ENCODE measurements at regions not wholly inside any gene's neighbourhood (a gene's known extent, or its start where the extent isn't known, plus 50 kb on each side); places are given as distances from the start of the nearest gene placed in this dataset.

DNA sequence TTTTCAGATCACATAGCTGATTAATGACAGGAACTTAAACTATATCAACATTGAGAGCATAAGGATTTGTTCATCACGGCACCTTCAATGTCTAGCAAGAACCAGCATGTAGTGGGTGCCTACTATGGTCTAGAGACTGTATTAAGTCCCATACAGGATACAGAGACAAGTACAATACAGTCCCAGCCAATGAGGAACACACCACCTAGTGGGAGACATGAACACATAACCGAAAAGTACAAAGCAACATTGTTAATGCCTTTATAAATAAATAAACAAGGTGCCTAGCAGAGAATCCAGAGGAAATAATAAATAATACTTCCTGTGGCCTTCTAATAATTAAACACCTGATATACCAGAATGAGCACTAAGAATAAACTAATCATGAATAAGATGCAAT lies 87.7 kb upstream of the OPCML start:
- Histone ChIP-seq H3K27me3 (peaks cover 0 to 6% (median 0%) of the 10 kb centered on the region in 4 donors), H3K4me1 (no peaks in the 10 kb centered on the region), H3K27ac (replicated peaks in 1 of 4) (no peak overlapping the region), H3K4me3 (no peak overlapping the region), H3K9me3 (peaks cover 0 to 16% (median 9%) of the 10 kb centered on the region in 4 donors), H3K36me3 (no peaks in the 10 kb centered on the region)
- DNase-seq (ENCODE audit: extremely low spot score), result peak; percentile 39
- intact Hi-C loops (cut with DNase I), result no loop called here
- 54% methylated on average over 2 of the region's 2 CpGs for WGBS
- TF ChIP-seq EP300 (IDR thresholded peaks at IDR 0.05) (no peak), POLR2AphosphoS5 (IDR thresholded peaks at IDR 0.05) (no peak)

DNA sequence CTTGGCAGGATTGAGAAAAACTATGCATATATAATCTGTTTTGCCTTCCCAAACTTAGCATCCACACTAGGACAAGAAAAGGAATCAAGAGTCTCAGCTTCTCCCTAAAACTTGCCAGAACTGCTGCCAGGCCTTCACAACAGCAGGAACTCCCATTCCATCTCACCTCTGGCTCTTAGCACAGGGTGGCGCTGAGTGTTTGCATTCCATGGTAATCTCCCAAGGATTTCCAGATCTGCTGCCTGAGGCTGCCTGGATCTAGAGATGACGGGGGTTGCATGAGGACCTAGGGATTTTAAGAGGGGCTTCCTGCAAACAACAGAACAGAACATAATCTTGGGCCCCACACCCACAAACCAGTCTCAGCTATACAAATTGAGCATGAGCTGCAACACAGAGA lies 87.1 kb upstream of the OPCML start:
- intact Hi-C loops (cut with DNase I), result no loop called here
- Histone ChIP-seq H3K27me3 (peaks cover 0 to 6% (median 0%) of the 10 kb centered on the region in 4 donors), H3K9me3 (peaks cover 0 to 21% (median 10%) of the 10 kb centered on the region in 4 donors), H3K36me3 (no peaks in the 10 kb centered on the region), H3K4me1 (no peaks in the 10 kb centered on the region), H3K27ac (replicated peaks in 1 of 4) (no peak overlapping the region), H3K4me3 (no peak overlapping the region)
- WGBS, result 35% methylated on average over 2 of the region's 2 CpGs
- TF ChIP-seq, protein P1, sequence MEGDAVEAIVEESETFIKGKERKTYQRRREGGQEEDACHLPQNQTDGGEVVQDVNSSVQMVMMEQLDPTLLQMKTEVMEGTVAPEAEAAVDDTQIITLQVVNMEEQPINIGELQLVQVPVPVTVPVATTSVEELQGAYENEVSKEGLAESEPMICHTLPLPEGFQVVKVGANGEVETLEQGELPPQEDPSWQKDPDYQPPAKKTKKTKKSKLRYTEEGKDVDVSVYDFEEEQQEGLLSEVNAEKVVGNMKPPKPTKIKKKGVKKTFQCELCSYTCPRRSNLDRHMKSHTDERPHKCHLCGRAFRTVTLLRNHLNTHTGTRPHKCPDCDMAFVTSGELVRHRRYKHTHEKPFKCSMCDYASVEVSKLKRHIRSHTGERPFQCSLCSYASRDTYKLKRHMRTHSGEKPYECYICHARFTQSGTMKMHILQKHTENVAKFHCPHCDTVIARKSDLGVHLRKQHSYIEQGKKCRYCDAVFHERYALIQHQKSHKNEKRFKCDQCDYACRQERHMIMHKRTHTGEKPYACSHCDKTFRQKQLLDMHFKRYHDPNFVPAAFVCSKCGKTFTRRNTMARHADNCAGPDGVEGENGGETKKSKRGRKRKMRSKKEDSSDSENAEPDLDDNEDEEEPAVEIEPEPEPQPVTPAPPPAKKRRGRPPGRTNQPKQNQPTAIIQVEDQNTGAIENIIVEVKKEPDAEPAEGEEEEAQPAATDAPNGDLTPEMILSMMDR (IDR thresholded peaks at IDR 0.05), result no peak
- DNase-seq (ENCODE audit: extremely low spot score), result peak; percentile 87

DNA sequence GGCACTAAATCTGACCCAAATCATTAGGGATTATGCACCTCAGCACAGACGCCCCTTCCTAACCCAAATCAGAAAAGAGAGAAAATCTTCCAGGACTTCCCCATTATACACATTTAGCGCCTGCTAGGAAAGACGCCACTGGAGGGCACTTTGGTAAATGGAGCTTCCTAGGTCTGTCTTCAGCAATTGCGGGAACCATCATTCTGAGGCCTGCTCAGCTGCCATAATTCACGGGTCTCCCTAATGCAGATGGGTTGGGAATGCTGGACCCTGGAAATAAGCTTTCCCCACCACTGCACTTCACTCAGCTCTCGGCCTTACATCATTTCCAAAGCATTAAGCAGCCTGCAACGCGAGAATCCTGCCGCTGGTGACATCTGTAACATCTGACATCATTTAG lies 86.2 kb upstream of the OPCML start:
- no peaks in the 10 kb centered on the region for H3K4me1 ChIP-seq
- H3K9me3 ChIP-seq, result peaks cover 0 to 21% (median 10%) of the 10 kb centered on the region in 4 donors
- 88% methylated on average over 9 of the region's 9 CpGs for WGBS
- DNase-seq (ENCODE audit: extremely low spot score), result peak; percentile 42
- H3K27ac ChIP-seq (replicated peaks in 1 of 4), result no peak overlapping the region
- H3K27me3 ChIP-seq, result peaks cover 0 to 6% (median 0%) of the 10 kb centered on the region in 4 donors
- H3K4me3 ChIP-seq, result no peak overlapping the region
- H3K36me3 ChIP-seq, result no peaks in the 10 kb centered on the region
- no peak for TF ChIP-seq POLR2A (IDR thresholded peaks at IDR 0.05; ENCODE audit: low read depth)
- intact Hi-C loops (cut with DNase I), result no loop called here

DNA sequence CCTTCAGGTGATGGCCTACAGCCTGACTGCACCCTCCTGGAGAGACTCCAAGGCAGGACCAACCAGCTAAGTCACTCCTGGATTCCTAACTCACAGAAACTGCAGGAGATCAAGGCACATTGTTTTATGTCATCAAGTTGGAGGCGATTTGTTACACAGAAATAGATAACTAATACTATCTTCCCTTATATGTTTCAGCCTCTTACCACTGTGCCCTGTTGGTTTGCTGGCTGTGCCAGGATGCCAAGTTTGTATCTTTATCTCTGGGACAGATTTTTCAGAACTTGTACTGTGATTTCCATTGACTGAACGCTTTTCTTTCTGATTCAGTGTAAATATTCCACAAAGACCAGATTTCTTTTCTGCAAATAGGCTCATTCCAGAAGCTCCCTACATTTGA lies 76.2 kb upstream of the OPCML start:
- WGBS, result 73% methylated on average over 2 of the region's 2 CpGs
- intact Hi-C loops (cut with DNase I), result no loop called here

DNA sequence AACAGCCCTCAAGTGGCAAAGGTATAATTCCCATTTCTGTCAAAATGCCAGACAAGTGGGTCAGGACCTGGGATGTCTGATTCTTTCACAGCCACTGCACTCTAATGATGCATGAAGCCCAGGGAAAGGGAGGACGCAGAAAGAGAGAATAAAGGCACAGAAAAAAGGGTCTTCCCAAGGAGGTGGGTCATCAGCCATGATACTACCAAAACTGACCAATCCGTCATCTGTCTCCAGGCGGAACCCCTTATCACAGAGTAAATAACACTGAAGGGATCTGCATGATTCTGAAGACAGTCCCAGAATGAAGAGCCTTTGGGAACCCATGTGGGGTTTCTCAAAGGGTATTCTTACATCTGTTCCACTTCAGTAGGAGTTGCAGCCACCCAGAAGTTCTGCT lies 73.8 kb upstream of the OPCML start:
- TF ChIP-seq EP300 (IDR thresholded peaks at IDR 0.05) (no peak), POLR2AphosphoS5 (IDR thresholded peaks at IDR 0.05) (no peak), POLR2A (IDR thresholded peaks at IDR 0.05; ENCODE audit: low read depth) (no peak)
- TF ChIP-seq, protein P1 (IDR thresholded peaks at IDR 0.05), result no peak
- no peak overlapping the region for H3K27ac ChIP-seq (replicated peaks in 1 of 4)
- DNase-seq (ENCODE audit: extremely low spot score), result peak; percentile 88
- intact Hi-C loops (cut with DNase I), result no loop called here
- H3K36me3 ChIP-seq, result no peaks in the 10 kb centered on the region
- peaks cover 0 to 14% (median 4%) of the 10 kb centered on the region in 4 donors for H3K9me3 ChIP-seq
- H3K4me3 ChIP-seq, result no peak overlapping the region
- WGBS, result 73% methylated on average over 3 of the region's 3 CpGs
- no peaks in the 10 kb centered on the region for H3K4me1 ChIP-seq
- peaks cover 0 to 12% (median 0%) of the 10 kb centered on the region in 4 donors for H3K27me3 ChIP-seq

More for the DNA sequence above, 76.2 kb upstream of the OPCML start:
- no peak for TF ChIP-seq POLR2AphosphoS5 (IDR thresholded peaks at IDR 0.05)
- TF ChIP-seq POLR2A (IDR thresholded peaks at IDR 0.05; ENCODE audit: low read depth), result no peak
- TF ChIP-seq, protein P1 (IDR thresholded peaks at IDR 0.05), result no peak
- no peak for TF ChIP-seq EP300 (IDR thresholded peaks at IDR 0.05)
- Histone ChIP-seq H3K4me1 (no peaks in the 10 kb centered on the region), H3K27ac (replicated peaks in 1 of 4) (no peak overlapping the region), H3K36me3 (no peaks in the 10 kb centered on the region), H3K27me3 (no peaks in the 10 kb centered on the region), H3K9me3 (peaks cover 0 to 15% (median 4%) of the 10 kb centered on the region in 4 donors), H3K4me3 (no peak overlapping the region)
- peak; percentile 55 for DNase-seq (ENCODE audit: extremely low spot score)

DNA sequence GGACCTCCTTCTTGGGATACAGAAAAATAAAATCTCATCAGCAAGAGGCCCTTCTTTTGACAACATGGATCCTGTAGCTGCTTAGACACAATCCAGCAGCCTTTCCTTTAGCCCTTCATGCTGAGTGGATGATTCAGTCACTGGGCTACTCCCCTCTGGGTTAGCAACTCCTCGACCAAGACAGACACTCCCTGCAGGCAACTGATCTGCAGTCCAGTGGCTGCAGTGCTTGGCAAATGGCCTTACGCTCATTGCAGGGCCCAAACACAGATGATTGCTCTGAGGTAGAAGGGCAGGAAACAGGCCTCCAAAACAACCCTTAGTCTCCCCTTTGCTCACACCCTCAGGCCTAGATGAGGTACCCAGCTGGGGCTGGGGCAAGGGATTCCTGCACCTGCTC lies 73.2 kb upstream of the OPCML start:
- intact Hi-C loops (cut with DNase I), result no loop called here
- TF ChIP-seq POLR2A (IDR thresholded peaks at IDR 0.05; ENCODE audit: low read depth) (no peak), POLR2AphosphoS5 (IDR thresholded peaks at IDR 0.05) (no peak), EP300 (IDR thresholded peaks at IDR 0.05) (no peak)
- TF ChIP-seq, protein P1 (IDR thresholded peaks at IDR 0.05), result no peak
- WGBS, result no CpG with 5 or more reads among the region's 2 CpGs

More for the DNA sequence above, 73.2 kb upstream of the OPCML start:
- Histone ChIP-seq H3K27me3 (peaks cover 0 to 12% (median 0%) of the 10 kb centered on the region in 4 donors), H3K36me3 (no peaks in the 10 kb centered on the region), H3K9me3 (peaks cover 0 to 9% (median 4%) of the 10 kb centered on the region in 4 donors), H3K4me3 (no peak overlapping the region), H3K4me1 (no peaks in the 10 kb centered on the region), H3K27ac (replicated peaks in 1 of 4) (no peak overlapping the region)
- DNase-seq (ENCODE audit: extremely low spot score), result peak; percentile 70

Data from esophagus muscularis mucosa (tissue), 4 donors.